IPS-11a (cell line): ENCODE measurements at regions not wholly inside any gene's neighbourhood (a gene's known extent, or its start where the extent isn't known, plus 50 kb on each side); places are given as distances from the start of the nearest gene placed in this dataset.
"Not testable (repeated sequence)": the region's sequence is repeated elsewhere in the genome, so short reads cannot be mapped to it uniquely, and the experiment has no call there.

Source experiments
- H3K4me3 ChIP-seq: one replicate; pipeline ENCODE4 v1.5.1; 2013; ENCODE audit warnings: low read depth, low read length, control low read depth

- no peak overlapping the region for H3K4me3 ChIP-seq
These were observed 464.6 kb upstream of the GCFC2 start for GRCh38 chr2:76175295-76175694.

DNA sequence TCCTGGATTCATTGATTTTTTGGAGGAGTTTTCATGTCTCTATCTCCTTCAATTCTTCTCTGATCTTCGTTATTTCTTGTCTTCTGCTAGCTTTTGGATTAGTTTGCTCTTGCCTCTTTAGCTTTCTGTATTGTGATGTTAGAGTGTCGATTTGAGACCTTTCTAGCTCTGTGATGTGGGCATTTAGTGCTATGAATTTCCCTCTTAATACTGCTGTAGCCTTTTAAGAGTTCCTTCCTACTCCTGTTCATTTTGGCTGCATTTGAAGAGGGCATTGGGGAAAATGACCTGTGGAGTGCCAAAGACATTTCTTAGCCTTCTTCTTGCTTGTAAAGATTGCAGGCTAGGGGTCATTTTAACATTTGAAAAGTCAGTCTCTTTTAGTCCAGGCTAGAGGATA, 463.8 kb upstream of the GCFC2 start:
- no peak overlapping the region for H3K4me3 ChIP-seq

DNA sequence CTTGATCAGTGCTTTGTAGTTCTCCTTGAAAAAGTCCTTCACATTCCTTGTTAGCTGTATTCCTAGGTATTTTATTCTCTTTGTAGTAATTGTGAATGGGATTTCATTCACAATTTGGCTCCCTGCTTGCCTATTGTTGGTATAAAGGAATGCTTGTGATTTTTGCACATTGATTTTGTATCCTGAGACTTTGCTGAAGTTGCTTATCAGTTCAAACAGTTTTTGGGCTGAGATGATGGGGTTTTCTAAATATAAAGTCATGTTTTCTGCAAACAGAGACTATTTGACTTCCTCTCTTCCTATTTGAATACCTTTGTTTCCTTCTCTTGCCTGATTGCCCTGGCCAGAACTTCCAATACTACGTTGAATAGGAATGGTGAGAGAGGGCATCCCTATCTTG, 462.5 kb upstream of the GCFC2 start:
- H3K4me3 ChIP-seq: not testable (repeated sequence)

DNA sequence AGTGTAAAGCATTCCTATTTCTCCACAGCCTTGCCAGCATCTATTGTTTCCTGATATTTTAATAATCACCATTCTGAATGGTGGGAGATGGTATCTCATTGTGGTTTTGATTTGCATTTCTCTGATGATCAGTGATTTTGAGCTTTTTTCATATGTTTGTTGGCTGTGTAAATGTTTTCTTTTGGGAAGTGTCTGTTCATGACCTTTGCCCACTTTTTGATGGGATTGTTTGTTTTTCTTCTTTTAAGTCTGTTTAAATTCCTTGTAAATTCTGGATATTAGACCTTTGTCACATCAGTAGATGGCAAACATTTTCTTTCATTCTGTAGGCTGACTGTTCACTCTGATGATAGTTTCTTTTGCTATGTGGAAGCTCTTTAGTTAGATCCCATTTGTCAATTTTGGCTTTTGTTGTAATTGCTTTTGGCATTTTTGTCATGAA, 461.5 kb upstream of the GCFC2 start:
- not testable (repeated sequence) for H3K4me3 ChIP-seq

DNA sequence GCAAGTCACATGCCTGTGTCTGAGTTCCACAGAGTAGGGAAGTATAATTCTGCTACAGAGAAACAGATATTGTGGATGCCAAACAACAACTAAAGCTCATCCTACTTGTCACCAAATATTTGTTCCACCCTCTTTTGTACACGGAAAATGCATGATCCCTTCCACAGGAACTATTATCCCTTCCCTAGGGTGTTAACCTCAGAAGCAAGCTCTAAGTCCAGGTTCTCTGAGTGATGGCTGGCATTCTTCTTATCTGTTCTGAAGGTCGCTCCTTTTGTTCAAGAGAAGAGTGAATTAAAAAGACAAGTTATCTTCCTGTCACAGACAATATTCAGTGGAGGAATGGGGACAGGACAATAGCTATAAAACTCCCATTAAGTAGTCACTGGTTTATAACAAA, 460.1 kb upstream of the GCFC2 start:
- H3K4me3 ChIP-seq: no peak overlapping the region

DNA sequence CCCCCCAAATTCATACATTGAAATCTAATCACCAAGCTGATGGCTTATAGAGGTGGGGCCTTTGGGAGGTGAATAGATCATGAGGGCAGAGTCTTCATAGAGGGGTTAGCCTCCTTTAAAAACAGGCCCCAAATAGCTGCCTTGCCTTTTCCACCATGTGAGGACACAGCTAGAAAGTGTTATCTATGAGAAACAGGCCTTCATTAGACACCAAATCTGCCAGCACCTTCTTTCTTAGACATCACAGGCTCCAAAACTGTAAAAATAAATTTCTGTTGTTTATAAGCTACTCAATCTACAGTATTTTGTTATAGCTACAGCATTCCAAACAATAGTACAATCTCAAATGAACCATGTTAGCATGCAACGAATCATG, 459.3 kb upstream of the GCFC2 start:
- H3K4me3 ChIP-seq: no peak overlapping the region

DNA sequence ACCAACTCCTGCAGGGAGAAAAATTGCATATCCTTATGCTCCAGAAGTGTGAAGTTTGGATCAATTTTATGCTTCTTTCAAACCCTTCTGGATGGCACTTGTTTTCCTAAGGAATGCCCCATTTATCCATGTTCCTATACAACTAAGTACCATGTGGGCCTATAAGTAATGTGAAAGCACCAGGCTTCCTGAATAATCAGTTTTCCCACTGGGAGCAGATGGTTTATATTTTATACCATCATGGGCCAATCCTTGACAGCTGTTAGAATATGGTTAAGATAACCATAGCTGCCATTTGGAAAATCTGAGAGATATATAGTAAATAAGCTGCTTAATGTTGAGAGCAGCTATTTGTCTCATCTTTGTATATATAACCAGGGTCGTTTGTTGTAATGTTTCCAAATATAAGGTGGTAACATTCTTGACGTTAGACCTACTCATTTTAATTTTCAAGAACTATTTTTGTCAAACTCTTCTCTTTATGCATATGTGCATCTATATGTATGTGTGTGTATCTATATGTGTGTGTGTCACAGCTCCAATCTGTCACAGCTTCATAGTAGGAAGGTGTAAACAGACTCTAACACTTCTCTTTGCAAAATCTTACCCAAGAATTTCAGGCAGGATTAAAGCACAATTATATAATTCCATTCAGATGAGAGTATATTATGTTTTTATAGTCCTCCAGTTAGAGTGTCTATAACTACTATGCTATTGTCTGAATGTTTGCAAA, 458.7 kb upstream of the GCFC2 start:
- no peak overlapping the region for H3K4me3 ChIP-seq

GRCh38 chr2:76163860-76164259, 453.1 kb upstream of the GCFC2 start:
- no peak overlapping the region for H3K4me3 ChIP-seq

DNA sequence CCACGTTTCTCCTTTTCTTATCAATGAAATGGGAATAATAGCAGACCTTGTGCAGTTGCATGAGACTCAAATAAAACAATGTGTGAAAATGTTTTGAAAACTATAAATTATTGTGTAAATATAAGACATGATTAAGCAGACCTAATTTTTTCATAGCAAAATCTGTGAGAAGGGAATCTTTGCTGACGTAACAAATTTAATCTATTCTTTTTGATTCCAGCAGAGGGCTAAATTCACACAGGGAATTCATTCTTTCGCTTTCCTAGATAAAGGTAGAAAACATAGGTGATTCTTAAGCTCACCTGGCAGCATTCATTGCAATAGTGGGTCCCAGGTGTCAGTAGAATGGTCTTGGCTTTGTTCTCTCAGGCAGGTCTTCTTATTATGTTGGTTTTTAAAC, 450.0 kb upstream of the GCFC2 start:
- no peak overlapping the region for H3K4me3 ChIP-seq

DNA sequence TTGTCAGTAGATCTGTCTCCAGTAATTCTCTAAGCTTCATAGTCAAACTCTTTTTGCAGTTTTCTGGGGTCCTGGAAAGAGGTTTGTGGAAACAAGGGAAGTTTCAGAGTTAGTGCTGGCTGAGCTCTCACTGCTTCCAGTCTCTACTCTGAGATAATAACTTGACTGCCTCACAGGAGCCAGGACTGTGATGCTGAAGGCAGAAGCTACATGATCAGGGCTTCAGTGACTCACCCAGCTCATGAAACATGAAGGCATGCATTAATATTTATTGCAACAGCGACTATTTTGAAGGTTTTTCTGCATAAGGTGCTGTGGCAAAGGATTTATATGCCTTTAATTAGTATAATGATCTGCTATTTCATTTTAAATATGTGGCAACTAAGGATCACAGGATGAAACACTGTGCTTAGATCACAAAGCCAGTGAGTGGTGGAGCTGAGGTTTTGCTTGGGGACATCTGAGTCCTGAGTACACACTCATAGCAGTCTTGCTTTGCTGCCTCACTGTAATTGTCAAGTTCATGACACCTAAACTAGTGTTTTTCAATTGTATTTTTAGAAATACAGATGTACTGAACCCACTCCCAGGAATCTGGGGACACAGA, 448.4 kb upstream of the GCFC2 start:
- no peak overlapping the region for H3K4me3 ChIP-seq

DNA sequence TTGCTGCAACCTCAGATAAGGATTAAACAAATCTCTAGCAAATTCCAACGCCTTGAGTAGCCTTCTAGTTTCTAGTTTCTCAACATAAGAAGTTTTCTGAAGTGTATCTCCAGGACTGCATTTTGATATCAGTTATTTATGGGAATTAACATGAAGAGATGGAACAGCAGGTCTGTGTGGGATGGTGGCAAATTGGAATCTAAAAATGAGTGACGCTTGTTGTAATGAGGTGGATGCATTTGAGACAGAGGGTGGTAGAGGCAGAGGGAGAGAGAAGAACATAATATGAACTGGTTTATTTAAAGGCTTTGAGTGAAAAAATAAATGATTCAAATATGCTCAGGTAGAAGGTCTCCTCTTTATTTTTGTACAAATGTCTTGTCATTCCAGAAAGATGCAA, 446.8 kb upstream of the GCFC2 start:
- no peak overlapping the region for H3K4me3 ChIP-seq

- H3K4me3 ChIP-seq: no peak overlapping the region
These were observed 444.3 kb upstream of the GCFC2 start for GRCh38 chr2:76154981-76155380.

GRCh38 chr2:76149846-76150245, 439.1 kb upstream of the GCFC2 start:
- H3K4me3 ChIP-seq: no peak overlapping the region

- H3K4me3 ChIP-seq: not testable (repeated sequence)
These were observed 428.6 kb upstream of the GCFC2 start for GRCh38 chr2:76139303-76139702.

GRCh38 chr2:76128622-76129021, 417.9 kb upstream of the GCFC2 start:
- no peak overlapping the region for H3K4me3 ChIP-seq

DNA sequence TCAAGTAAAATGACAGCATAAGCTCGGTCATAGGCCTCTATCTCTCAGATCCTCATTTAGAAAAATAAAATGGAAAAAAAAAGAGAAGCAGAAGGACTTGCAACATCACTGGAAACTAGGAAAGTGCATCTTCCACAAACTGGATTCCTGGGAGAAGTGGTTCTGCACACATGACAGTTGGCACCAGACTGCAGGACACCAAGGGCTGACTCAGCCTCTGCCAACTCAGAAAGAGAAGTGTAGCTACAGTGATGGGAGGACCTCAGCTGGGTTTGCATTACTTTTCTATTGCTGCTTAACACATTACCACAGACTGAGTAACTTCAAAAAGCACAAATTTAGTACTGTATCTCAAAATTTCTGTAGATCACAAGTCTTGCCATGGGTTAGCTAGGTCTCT, 409.5 kb upstream of the GCFC2 start:
- no peak overlapping the region for H3K4me3 ChIP-seq

GRCh38 chr2:76089683-76090082, 379.0 kb upstream of the GCFC2 start:
- H3K4me3 ChIP-seq: no peak overlapping the region

DNA sequence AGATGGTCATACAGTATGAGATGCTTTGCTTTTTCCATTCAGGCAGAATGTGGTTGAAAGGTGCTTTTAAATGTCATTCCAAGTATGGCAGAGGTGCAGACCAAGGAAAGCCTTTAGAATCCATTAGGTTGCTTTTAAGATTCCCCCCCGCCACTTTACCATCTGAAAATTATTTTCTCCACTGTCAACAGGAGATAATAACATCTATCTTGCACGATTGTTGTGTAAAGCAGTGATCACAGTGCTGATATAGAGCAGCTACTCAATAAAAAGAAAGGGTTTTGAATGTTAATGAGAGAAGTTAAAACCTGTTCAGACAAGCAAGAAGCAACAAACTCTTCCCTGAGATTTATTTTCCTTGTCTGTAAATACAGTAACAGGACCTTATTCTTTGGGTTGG, 372.5 kb upstream of the GCFC2 start:
- no peak overlapping the region for H3K4me3 ChIP-seq

- H3K4me3 ChIP-seq: no peak overlapping the region
These were observed 371.8 kb upstream of the GCFC2 start for GRCh38 chr2:76082509-76082908.

DNA sequence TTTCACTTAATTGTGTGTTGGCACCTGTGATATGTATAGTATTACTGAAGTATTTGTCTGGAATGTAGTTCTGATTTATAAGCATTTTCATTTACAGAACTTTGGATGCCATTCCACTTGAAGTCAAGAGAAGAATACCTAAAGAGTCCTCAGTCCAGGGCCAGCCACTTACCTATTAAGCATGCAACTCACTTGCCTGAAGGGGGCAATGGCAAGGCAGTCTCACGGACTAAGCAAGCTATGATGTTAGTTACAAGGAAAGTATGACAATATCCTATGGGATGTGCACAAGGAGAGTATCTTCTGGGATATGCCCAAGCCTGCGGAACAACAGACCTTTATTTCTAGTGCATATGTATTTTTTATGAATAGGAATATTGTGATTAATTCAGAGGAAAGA, 369.4 kb upstream of the GCFC2 start:
- no peak overlapping the region for H3K4me3 ChIP-seq

DNA sequence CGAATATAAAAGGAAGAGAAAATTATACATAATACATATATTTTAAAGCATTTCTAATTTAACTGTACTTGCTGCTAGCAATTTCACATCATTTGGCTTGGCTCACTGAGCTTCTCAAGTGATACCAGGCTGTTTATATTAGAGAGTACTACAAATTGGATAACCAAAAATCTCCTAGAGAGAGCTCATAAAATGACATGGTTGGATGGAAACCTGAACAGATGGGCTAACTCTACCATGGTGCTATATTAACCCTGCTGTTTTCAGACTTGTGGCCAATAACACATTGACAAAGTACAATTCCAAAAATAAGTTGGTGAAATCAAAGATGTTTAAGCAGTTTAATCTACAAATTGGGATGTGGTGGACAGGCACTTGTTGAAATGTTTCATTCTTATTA, 364.4 kb upstream of the GCFC2 start:
- H3K4me3 ChIP-seq: no peak overlapping the region

DNA sequence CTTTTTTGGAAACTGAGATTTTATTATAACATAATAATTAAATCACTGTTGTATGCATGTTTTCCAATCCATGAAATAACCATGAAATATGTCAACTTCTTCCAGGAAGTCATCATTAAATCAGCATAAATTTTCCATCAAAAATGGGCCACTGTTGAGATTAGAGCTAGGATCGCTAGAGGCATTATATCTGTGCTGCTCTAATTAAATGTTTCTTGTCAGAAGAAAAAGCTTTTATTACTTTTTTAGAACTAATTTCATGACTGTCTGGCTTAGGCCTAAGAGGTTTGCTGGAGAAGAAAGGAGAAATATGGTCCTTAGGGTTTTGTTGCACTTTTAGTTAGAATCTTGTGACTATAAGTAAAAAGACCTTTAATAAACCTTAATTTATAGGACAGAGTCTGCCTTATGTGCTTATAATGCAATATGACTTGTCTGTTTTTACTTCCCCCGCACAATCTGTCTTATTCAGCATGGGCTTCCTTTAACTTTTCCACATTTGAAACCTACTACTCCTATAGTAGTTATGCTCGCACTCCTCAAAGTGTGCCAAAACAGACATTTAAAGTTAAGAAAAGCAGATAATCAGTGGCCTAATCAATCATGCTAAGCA, 363.4 kb upstream of the GCFC2 start:
- no peak overlapping the region for H3K4me3 ChIP-seq

- no peak overlapping the region for H3K4me3 ChIP-seq
These were observed 339.5 kb upstream of the GCFC2 start for GRCh38 chr2:76050196-76050595.
